ENCODE measurements at regions not wholly inside any gene's neighbourhood (a gene's known extent, or its start where the extent isn't known, plus 50 kb on each side); places are given as distances from the start of the nearest gene placed in this dataset.

- no peak overlapping the region for H3K4me3 ChIP-seq (ENCODE audit: low read depth in 1 of 2, low read length in 1 of 2)
- no peaks in the 10 kb centered on the region for H3K9me3 ChIP-seq
- H3K27ac ChIP-seq = no peak overlapping the region
- TF ChIP-seq CTCF (IDR thresholded peaks at IDR 0.05) = no peak
- H3K27me3 ChIP-seq = no peaks in the 10 kb centered on the region
- no peaks in the 10 kb centered on the region for H3K4me1 ChIP-seq (ENCODE audit: control insufficient read depth in 1 of 2, insufficient read depth in 1 of 2, low read depth in 1 of 2, low read length in 1 of 2)
- no peaks in the 10 kb centered on the region for H3K36me3 ChIP-seq
These were observed 450.9 kb upstream of the HS6ST1 start for GRCh38 chr2:128769457-128770142.

GRCh38 chr2:128770143-128771085, 451.7 kb upstream of the HS6ST1 start:
- H3K4me3 ChIP-seq (ENCODE audit: low read depth in 1 of 2, low read length in 1 of 2) = no peak overlapping the region
- H3K4me1 ChIP-seq (ENCODE audit: control insufficient read depth in 1 of 2, insufficient read depth in 1 of 2, low read depth in 1 of 2, low read length in 1 of 2) = no peaks in the 10 kb centered on the region
- H3K27ac ChIP-seq = no peak overlapping the region
- no peaks in the 10 kb centered on the region for H3K36me3 ChIP-seq
- TF ChIP-seq CTCF (IDR thresholded peaks at IDR 0.05) = no peak
- H3K27me3 ChIP-seq = no peaks in the 10 kb centered on the region
- no peaks in the 10 kb centered on the region for H3K9me3 ChIP-seq

- Histone ChIP-seq H3K9me3 (no peaks in the 10 kb centered on the region), H3K4me3 (ENCODE audit: low read depth in 1 of 2, low read length in 1 of 2) (no peak overlapping the region), H3K4me1 (ENCODE audit: control insufficient read depth in 1 of 2, insufficient read depth in 1 of 2, low read depth in 1 of 2, low read length in 1 of 2) (no peaks in the 10 kb centered on the region), H3K27ac (no peak overlapping the region), H3K36me3 (no peaks in the 10 kb centered on the region), H3K27me3 (no peaks in the 10 kb centered on the region)
- no peak for TF ChIP-seq CTCF (IDR thresholded peaks at IDR 0.05)
These were observed 452.7 kb upstream of the HS6ST1 start for GRCh38 chr2:128771401-128771800.

GRCh38 chr2:128772671-128773070, 454.0 kb upstream of the HS6ST1 start:
- Histone ChIP-seq H3K27me3 (no peaks in the 10 kb centered on the region), H3K4me3 (ENCODE audit: low read depth in 1 of 2, low read length in 1 of 2) (no peak overlapping the region), H3K4me1 (ENCODE audit: control insufficient read depth in 1 of 2, insufficient read depth in 1 of 2, low read depth in 1 of 2, low read length in 1 of 2) (no peaks in the 10 kb centered on the region), H3K9me3 (no peaks in the 10 kb centered on the region), H3K27ac (no peak overlapping the region), H3K36me3 (no peaks in the 10 kb centered on the region)
- TF ChIP-seq CTCF (IDR thresholded peaks at IDR 0.05) = no peak

GRCh38 chr2:128773641-128774319, 455.1 kb upstream of the HS6ST1 start:
- H3K27ac ChIP-seq = no peak overlapping the region
- no peak overlapping the region for H3K4me3 ChIP-seq (ENCODE audit: low read depth in 1 of 2, low read length in 1 of 2)
- H3K27me3 ChIP-seq = no peaks in the 10 kb centered on the region
- no peaks in the 10 kb centered on the region for H3K9me3 ChIP-seq
- no peaks in the 10 kb centered on the region for H3K4me1 ChIP-seq (ENCODE audit: control insufficient read depth in 1 of 2, insufficient read depth in 1 of 2, low read depth in 1 of 2, low read length in 1 of 2)
- TF ChIP-seq CTCF (IDR thresholded peaks at IDR 0.05) = no peak
- H3K36me3 ChIP-seq = no peaks in the 10 kb centered on the region
